Stomach (tissue), 4 donors: ENCODE measurements at regions not wholly inside any gene's neighbourhood (a gene's known extent, or its start where the extent isn't known, plus 50 kb on each side); places are given as distances from the start of the nearest gene placed in this dataset.

ENCODE experiments used
- EP300 ChIP-seq: sonication (generic); formaldehyde crosslinking; IDR thresholded peaks from one replicate; pipeline ENCODE4 v1.6.1; 2017; ENCODE audit warnings: antibody characterized with exemption
- POLR2AphosphoS5 ChIP-seq, 3 donors: sonication (generic); formaldehyde crosslinking; IDR thresholded peaks; one replicate each; pipeline ENCODE4 v1.6.1; 2016; ENCODE audit warnings: antibody characterized with exemption in 3 of 3

GRCh38 chr3:35394905-35395304 is 244.4 kb upstream of the ARPP21 start:
- no peak for TF ChIP-seq POLR2AphosphoS5 (IDR thresholded peaks at IDR 0.05)
- no peak for TF ChIP-seq EP300
